Right lobe of liver (tissue), 4 donors: ENCODE measurements at regions not wholly inside any gene's neighbourhood (a gene's known extent, or its start where the extent isn't known, plus 50 kb on each side); places are given as distances from the start of the nearest gene placed in this dataset.

Source experiments
- POLR2A ChIP-seq: fragments of 450-650 bp; IDR thresholded peaks from one replicate; pipeline ENCODE4 v1.6.1; 2017; ENCODE audit warnings: antibody characterized with exemption, mild to moderate bottlenecking
- TF ChIP-seq, protein P1 (sequence below), 4 donors: fragments of 200-600 bp in 3 of 4; fragments of 450-650 bp in 1 of 4; IDR thresholded peaks; one replicate each; pipeline versions ENCODE4 v1.5.1 to v1.8.0; 2016 to 2022; ENCODE audit warnings: antibody characterized with exemption in 4 of 4, mild to moderate bottlenecking in 2 of 4
- donor health status: DM: no; HTN: no; CAD: no.
- donor health status: DM: no; HTN: no; CAD: no.
- donor health status: DM: no; HTN: yes; CAD: no.

DNA sequence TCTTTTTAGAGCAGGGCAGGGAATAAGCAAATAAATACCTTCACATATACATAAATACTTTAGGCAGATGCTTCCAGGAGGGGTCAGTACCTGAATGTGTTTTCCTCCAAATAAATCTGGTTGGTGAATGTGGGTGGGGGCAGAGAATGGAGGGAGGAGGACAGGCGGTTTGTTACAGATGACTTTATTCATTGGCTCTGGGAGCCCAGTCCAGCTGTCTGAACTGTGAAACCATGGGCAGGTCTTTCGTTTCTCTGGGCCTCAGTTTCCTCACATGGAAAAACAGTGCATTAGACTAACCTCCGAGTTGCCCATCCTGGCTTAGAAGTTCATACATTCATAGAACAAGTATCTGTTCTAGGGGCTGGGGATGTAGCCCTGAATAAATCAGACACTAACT, 124.6 kb downstream of the IER5 start:
- no peak for TF ChIP-seq POLR2A
- TF ChIP-seq, protein P1, sequence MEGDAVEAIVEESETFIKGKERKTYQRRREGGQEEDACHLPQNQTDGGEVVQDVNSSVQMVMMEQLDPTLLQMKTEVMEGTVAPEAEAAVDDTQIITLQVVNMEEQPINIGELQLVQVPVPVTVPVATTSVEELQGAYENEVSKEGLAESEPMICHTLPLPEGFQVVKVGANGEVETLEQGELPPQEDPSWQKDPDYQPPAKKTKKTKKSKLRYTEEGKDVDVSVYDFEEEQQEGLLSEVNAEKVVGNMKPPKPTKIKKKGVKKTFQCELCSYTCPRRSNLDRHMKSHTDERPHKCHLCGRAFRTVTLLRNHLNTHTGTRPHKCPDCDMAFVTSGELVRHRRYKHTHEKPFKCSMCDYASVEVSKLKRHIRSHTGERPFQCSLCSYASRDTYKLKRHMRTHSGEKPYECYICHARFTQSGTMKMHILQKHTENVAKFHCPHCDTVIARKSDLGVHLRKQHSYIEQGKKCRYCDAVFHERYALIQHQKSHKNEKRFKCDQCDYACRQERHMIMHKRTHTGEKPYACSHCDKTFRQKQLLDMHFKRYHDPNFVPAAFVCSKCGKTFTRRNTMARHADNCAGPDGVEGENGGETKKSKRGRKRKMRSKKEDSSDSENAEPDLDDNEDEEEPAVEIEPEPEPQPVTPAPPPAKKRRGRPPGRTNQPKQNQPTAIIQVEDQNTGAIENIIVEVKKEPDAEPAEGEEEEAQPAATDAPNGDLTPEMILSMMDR (IDR thresholded peaks at IDR 0.05), result no peak
